HepG2 (cell line): ENCODE measurements at regions not wholly inside any gene's neighbourhood (a gene's known extent, or its start where the extent isn't known, plus 50 kb on each side); places are given as distances from the start of the nearest gene placed in this dataset.

Experiments
- ATAC-seq: fragments of 200-7000 bp; cut with Tn5 transposase; 3 replicates; pipeline ENCODE4 v1.9.1; 2020; ENCODE audit warnings: mild to moderate bottlenecking, moderate library complexity
- BruUV-seq: library from RNA; stranded (reverse); fragments of 400-500 nt; replicated peaks from 2 replicates; lab custom pipeline; 2021; lab: Mats Ljungman, UMichigan
- CTCF ChIA-PET: fragments of 300-600 bp; formaldehyde crosslinking; extraction: SDS; loops from one replicate; lab custom pipeline; 2021; ENCODE audit warnings: low total read pairs, inconsistent platforms, low intra/inter-chr PET ratio; lab: Yijun Ruan, JAX
- POLR2A ChIA-PET: fragments of 350-600 bp; sonication (Branson Sonifier 250); formaldehyde crosslinking; loops from one replicate; lab custom pipeline; 2020; ENCODE audit warnings: antibody characterized with exemption, inconsistent platforms; lab: Yijun Ruan, JAX
- DNase-seq: peaks from one replicate; pipeline ENCODE4 v3.0.0-alpha.2; 2015; ENCODE audit warnings: low spot score
- FAIRE-seq: peaks from 3 replicates; lab custom pipeline; 2011; peaks lifted over from hg19 to GRCh38; lab: Jason Lieb, UNC
- H2AFZ ChIP-seq: one replicate; pipeline ENCODE4 v1.6.1; 2011; ENCODE audit warnings: low read length, inconsistent platforms
- H3K27ac ChIP-seq: fragments of 300-600 bp; 3 replicates; pipeline ENCODE4 v1.8.0; 2011; ENCODE audit warnings: mixed run types, mild to moderate bottlenecking, mixed read lengths, low read length, inconsistent platforms; ENCODE audit not compliant: insufficient read depth; ENCODE audit errors: extremely low read length
- H3K27me3 ChIP-seq, 2 experiments: fragments of 200-600 bp in 1 of 2; 2 replicates in 1 of 2; 3 replicates in 1 of 2; pipeline versions ENCODE4 v1.6.0 to v1.8.0; 2011; ENCODE audit warnings: low read length in 2 of 2, mild to moderate bottlenecking in 2 of 2, moderate library complexity in 2 of 2, inconsistent platforms in 1 of 2; ENCODE audit not compliant: insufficient read depth in 2 of 2, control insufficient read depth in 1 of 2
- H3K36me3 ChIP-seq, 2 experiments: fragments of 200-600 bp in 1 of 2; replicated peaks in 1 of 2; 2 replicates in 1 of 2; 3 replicates in 1 of 2; pipeline versions ENCODE4 v1.5.1 to v1.8.0; 2011; ENCODE audit warnings: low read length in 2 of 2, inconsistent platforms in 1 of 2; ENCODE audit not compliant: insufficient read depth in 2 of 2, control insufficient read depth in 1 of 2
- H3K4me1 ChIP-seq: 2 replicates; pipeline ENCODE4 v1.5.1; 2012; ENCODE audit warnings: low read length, inconsistent platforms; ENCODE audit not compliant: insufficient read depth
- H3K4me2 ChIP-seq: 2 replicates; pipeline ENCODE4 v1.6.0; 2011; ENCODE audit warnings: low read depth, low read length, inconsistent platforms
- H3K4me3 ChIP-seq, 3 experiments: fragments of 200-600 bp in 1 of 3; sonication (generic), shearing (Covaris generic) in 1 of 3; replicated peaks in 1 of 3; 2 replicates each; pipeline ENCODE4 v1.5.1; 2011 to 2016; ENCODE audit warnings: low read length in 3 of 3, inconsistent platforms in 2 of 3, low read depth in 2 of 3, mild to moderate bottlenecking in 2 of 3, control low read depth in 1 of 3, mixed read lengths in 1 of 3; ENCODE audit not compliant: insufficient read depth in 1 of 3
- H3K79me2 ChIP-seq: one replicate; pipeline ENCODE4 v1.6.1; 2011; ENCODE audit warnings: low read length, inconsistent platforms; ENCODE audit not compliant: insufficient read depth
- H3K9ac ChIP-seq: 2 replicates; pipeline ENCODE4 v1.6.0; 2011; ENCODE audit warnings: mild to moderate bottlenecking, low read depth, low read length, inconsistent platforms; ENCODE audit not compliant: insufficient read depth
- H3K9me3 ChIP-seq: 2 replicates; pipeline ENCODE4 v1.5.1; 2012; ENCODE audit warnings: mild to moderate bottlenecking, low read length
- H4K20me1 ChIP-seq: 2 replicates; pipeline ENCODE4 v1.6.0; 2011; ENCODE audit warnings: inconsistent platforms, mild to moderate bottlenecking, low read length, moderate library complexity; ENCODE audit not compliant: insufficient read depth
- ARNTL ChIP-seq: sonication (generic); formaldehyde crosslinking; IDR thresholded peaks from 2 replicates; pipeline ENCODE4 v1.4.0; 2020; ENCODE audit warnings: mild to moderate bottlenecking, missing genetic modification reagents
- ATAD3A ChIP-seq: sonication (generic); formaldehyde crosslinking; IDR thresholded peaks from 2 replicates; pipeline ENCODE4 v1.4.0; 2020; ENCODE audit warnings: missing genetic modification reagents
- ATF7 ChIP-seq, 2 experiments: fragments of 450-650 bp in 1 of 2; sonication (generic) in 1 of 2; formaldehyde crosslinking in 1 of 2; IDR thresholded peaks; 2 replicates each; pipeline versions ENCODE4 v1.4.0 to v1.6.1; 2016 to 2020; ENCODE audit warnings: antibody characterized with exemption in 1 of 2, mild to moderate bottlenecking in 1 of 2, missing genetic modification reagents in 1 of 2
- CBX1 ChIP-seq: IDR thresholded peaks from one replicate; pipeline ENCODE4 v1.6.1; 2016; ENCODE audit warnings: antibody characterized with exemption, low read depth
- CEBPB ChIP-seq: IDR thresholded peaks from 2 replicates; pipeline ENCODE4 v1.6.1; 2011; ENCODE audit warnings: low read depth, low read length, improper control_type of control experiment, borderline replicate concordance
- E2F2 ChIP-seq: sonication (generic); formaldehyde crosslinking; IDR thresholded peaks from 2 replicates; pipeline ENCODE4 v1.4.0; 2020; ENCODE audit warnings: missing genetic modification reagents, borderline replicate concordance
- NR0B2 ChIP-seq: sonication (generic); formaldehyde crosslinking; IDR thresholded peaks from 2 replicates; pipeline ENCODE4 v1.4.0; 2020; ENCODE audit warnings: mild to moderate bottlenecking, missing genetic modification reagents
- RARG ChIP-seq: sonication (generic); formaldehyde crosslinking; IDR thresholded peaks from 2 replicates; pipeline ENCODE4 v1.4.0; 2020; ENCODE audit warnings: low read depth, mild to moderate bottlenecking, missing genetic modification reagents
- RELA ChIP-seq: sonication (generic); formaldehyde crosslinking; IDR thresholded peaks from 2 replicates; pipeline ENCODE4 v1.4.0; 2020; ENCODE audit warnings: missing genetic modification reagents
- REST ChIP-seq, 2 experiments: IDR thresholded peaks; 2 replicates each; pipeline ENCODE4 v1.6.1; 2011 to 2012; ENCODE audit warnings: low read length in 2 of 2, borderline replicate concordance in 1 of 2, low read depth in 1 of 2, mild to moderate bottlenecking in 1 of 2, moderate library complexity in 1 of 2
- RORA ChIP-seq: sonication (generic); formaldehyde crosslinking; IDR thresholded peaks from 2 replicates; pipeline ENCODE4 v1.5.0; 2020; ENCODE audit warnings: mild to moderate bottlenecking, missing genetic modification reagents, moderate library complexity
- ZNF460 ChIP-seq: sonication (generic); formaldehyde crosslinking; IDR thresholded peaks from 2 replicates; pipeline ENCODE4 v1.5.1; 2020; ENCODE audit warnings: missing genetic modification reagents, mild to moderate bottlenecking, borderline replicate concordance
- ZSCAN30 ChIP-seq: sonication (generic); formaldehyde crosslinking; IDR thresholded peaks from 2 replicates; pipeline ENCODE4 v1.5.0; 2020; ENCODE audit warnings: mild to moderate bottlenecking, missing genetic modification reagents
- WGBS: methylation state at CpG from one replicate; pipeline ENCODE4 v1.1.6; 2017; ENCODE audit warnings: low lambda C conversion rate; 5-methylcytosine and 5-hydroxymethylcytosine counted together
- in situ Hi-C: cut with HindIII; loops from 2 replicates; pipeline ENCODE4 v1.10.0; 2017; ENCODE audit warnings: low pct_unique_long_range_greater_than_20kb; ENCODE audit not compliant: extremely low pct_ligation_motif_present
- intact Hi-C: fragments of 100-400 bp; cut with micrococcal nuclease; formaldehyde crosslinking; loops from one replicate; pipeline ENCODE4 v1.10.0; 2022; ENCODE audit not compliant: unreplicated experiment

- in situ Hi-C loops: no loop called here
- DNase-seq (no peak), ATAC-seq (no peak; the same call in 2 of the 3 replicates), FAIRE-seq (no peak)
- 97% methylated on average over 7 of the region's 7 CpGs for WGBS
- CTCF ChIA-PET: no interaction called here
- no TSS peak for BruUV-seq
- H3K79me2 ChIP-seq: no peaks in the 10 kb centered on the region
- no peaks in the 10 kb centered on the region; the same call in 1 of the 2 replicates for H4K20me1 ChIP-seq
- H3K9ac ChIP-seq: no peak overlapping the region
- POLR2A ChIA-PET: interaction anchor here (0.8 kb wide), 1 partner anchor 61 kb away, joined by 3 read pairs; no protein-coding TSS in a partner anchor
- H3K4me1 ChIP-seq: no peaks in the 10 kb centered on the region
- H3K36me3 ChIP-seq: peaks cover 1 to 8% of the 10 kb centered on the region in 2 experiments; a peak in 3 of 5 replicates
- no peak overlapping the region for H3K4me3 ChIP-seq
- no peak overlapping the region for H3K4me2 ChIP-seq
- H3K27me3 ChIP-seq: no peaks in the 10 kb centered on the region
- TF ChIP-seq E2F2 (CRISPR knock-in tag) (no peak), CEBPB (peak; percentile 42), CBX1 (no peak), NR0B2 (CRISPR knock-in tag) (no peak), RORA (CRISPR knock-in tag) (no peak), ARNTL (CRISPR knock-in tag) (no peak), RARG (CRISPR knock-in tag) (no peak), ZNF460 (CRISPR knock-in tag) (peak; percentile 66), ATAD3A (CRISPR knock-in tag) (no peak), ZSCAN30 (CRISPR knock-in tag) (no peak), REST (IDR thresholded peaks at IDR 0.05; ENCODE audit: borderline replicate concordance in 1 of 2, low read depth in 1 of 2, low read length in 2 of 2) (no peak), RELA (no peak), ATF7 (IDR thresholded peaks at IDR 0.05) (0 out of 2 replicates have a peak, but pooled peaks have one; percentile 20), ATF7 (CRISPR knock-in tag; IDR thresholded peaks at IDR 0.05) (no peak)
- no peaks in the 10 kb centered on the region for H3K9me3 ChIP-seq
- intact Hi-C loops: no loop called here
- no peak overlapping the region for H3K27ac ChIP-seq
- no peak overlapping the region for H2AFZ ChIP-seq
These were observed 74.5 kb downstream of the TET3 start for GRCh38 chr2:74059137-74059775.
